SK-N-MC (cell line): ENCODE measurements at regions not wholly inside any gene's neighbourhood (a gene's known extent, or its start where the extent isn't known, plus 50 kb on each side); places are given as distances from the start of the nearest gene placed in this dataset.

ENCODE experiments used
- EZH2 ChIP-seq: fragments of 200-600 bp; sonication (generic); IDR thresholded peaks from one replicate; pipeline ENCODE4 v1.6.1; 2017; ENCODE audit warnings: antibody characterized with exemption
- POLR2AphosphoS5 ChIP-seq: IDR thresholded peaks from 2 replicates; pipeline ENCODE4 v1.6.1; 2012; ENCODE audit warnings: mild to moderate bottlenecking, low read depth, low read length, borderline replicate concordance

GRCh38 chr3:115536171-115536570 lies 87.1 kb upstream of the GAP43 start:
- TF ChIP-seq EZH2 (no peak), POLR2AphosphoS5 (no peak)
